Endothelial cell of umbilical vein (primary cell): ENCODE measurements at regions not wholly inside any gene's neighbourhood (a gene's known extent, or its start where the extent isn't known, plus 50 kb on each side); places are given as distances from the start of the nearest gene placed in this dataset.

Source experiments
- BruUV-seq: library from RNA; stranded (reverse); fragments of 400-500 nt; replicated peaks from 2 replicates; lab custom pipeline; 2021; lab: Mats Ljungman, UMichigan
- CTCF ChIA-PET: fragments of 300-600, 350-600 bp; sonication (Branson Sonifier 250); formaldehyde crosslinking; loops from one replicate; lab custom pipeline; 2021; ENCODE audit warnings: antibody characterized with exemption, inconsistent platforms; lab: Charles Lee
- POLR2A ChIA-PET: fragments of 300-600, 350-600 bp; sonication (Branson Sonifier 250); formaldehyde crosslinking; loops from one replicate; lab custom pipeline; 2021; ENCODE audit warnings: antibody characterized with exemption, inconsistent platforms; lab: Charles Lee
- DNase-seq: peaks from one replicate; pipeline ENCODE4 v3.0.0-alpha.2; 2011; ENCODE audit warnings: low read depth, low spot score
- FAIRE-seq: peaks from 2 replicates; lab custom pipeline; 2011; peaks lifted over from hg19 to GRCh38; lab: Jason Lieb, UNC
- H2AFZ ChIP-seq: 2 replicates; pipeline ENCODE4 v1.6.0; 2012; ENCODE audit warnings: low read depth, low read length, control low read depth, inconsistent platforms
- H3K27ac ChIP-seq: 2 replicates; pipeline ENCODE4 v1.5.1; 2011; ENCODE audit warnings: low read depth, mild to moderate bottlenecking, control low read depth, low read length, moderate library complexity; ENCODE audit not compliant: insufficient read depth
- H3K27me3 ChIP-seq, 2 experiments: 2 replicates each; pipeline versions ENCODE4 v1.6.0 to v1.6.1; 2011; ENCODE audit warnings: low read length in 2 of 2, mixed read lengths in 1 of 2; ENCODE audit not compliant: control insufficient read depth in 2 of 2, insufficient read depth in 2 of 2
- H3K36me3 ChIP-seq, 2 experiments: 2 replicates in 1 of 2; 3 replicates in 1 of 2; pipeline ENCODE4 v1.5.1; 2011; ENCODE audit warnings: low read length in 2 of 2, mild to moderate bottlenecking in 1 of 2, moderate library complexity in 1 of 2; ENCODE audit not compliant: control insufficient read depth in 2 of 2, insufficient read depth in 2 of 2; ENCODE audit errors: extremely low read depth in 1 of 2
- H3K4me1 ChIP-seq: 3 replicates; pipeline ENCODE4 v1.5.1; 2011; ENCODE audit warnings: mild to moderate bottlenecking, low read length; ENCODE audit not compliant: control insufficient read depth, insufficient read depth; ENCODE audit errors: extremely low read depth
- H3K4me2 ChIP-seq: 2 replicates; pipeline ENCODE4 v1.6.1; 2011; ENCODE audit warnings: low read length, control low read depth, mixed read lengths; ENCODE audit not compliant: insufficient read depth
- H3K4me3 ChIP-seq, 3 experiments: fragments of 200-600 bp in 1 of 3; sonication (generic), shearing (Covaris generic) in 1 of 3; replicated peaks in 1 of 3; 2 replicates each; pipeline ENCODE4 v1.5.1; 2011 to 2016; ENCODE audit warnings: control low read depth in 3 of 3, low read length in 3 of 3, mild to moderate bottlenecking in 2 of 3, inconsistent platforms in 1 of 3, low read depth in 1 of 3, moderate library complexity in 1 of 3; ENCODE audit not compliant: insufficient read depth in 1 of 3
- H3K79me2 ChIP-seq: 2 replicates; pipeline ENCODE4 v1.6.0; 2012; ENCODE audit warnings: low read length, inconsistent platforms; ENCODE audit not compliant: control insufficient read depth, insufficient read depth
- H3K9ac ChIP-seq: replicated peaks from 2 replicates; pipeline ENCODE3; 2011; ENCODE audit warnings: low read length, control low read depth; ENCODE audit not compliant: insufficient read depth; ENCODE audit errors: extremely low read depth
- H3K9me1 ChIP-seq: replicated peaks from 3 replicates; pipeline ENCODE4 v1.6.0; 2011; ENCODE audit warnings: mild to moderate bottlenecking, low read length; ENCODE audit not compliant: control insufficient read depth, insufficient read depth; ENCODE audit errors: extremely low read depth
- H3K9me3 ChIP-seq: replicated peaks from 2 replicates; pipeline ENCODE4 v1.5.1; 2012; ENCODE audit warnings: low read length, inconsistent platforms; ENCODE audit not compliant: control insufficient read depth, insufficient read depth
- H4K20me1 ChIP-seq: replicated peaks from 2 replicates; pipeline ENCODE3; 2011; ENCODE audit warnings: mild to moderate bottlenecking, low read length; ENCODE audit not compliant: control insufficient read depth, insufficient read depth; ENCODE audit errors: extremely low read depth
- CTCF ChIP-seq, 2 donors: IDR thresholded peaks; 1 replicate in 1 of 2; 2 replicates in 1 of 2; pipeline ENCODE4 v1.5.1; 2011; ENCODE audit warnings: low read length in 2 of 2, mild to moderate bottlenecking in 2 of 2, moderate library complexity in 2 of 2, control low read depth in 1 of 2, inconsistent platforms in 1 of 2, low read depth in 1 of 2; ENCODE audit not compliant: insufficient read depth in 1 of 2; ENCODE audit errors: extremely low read depth in 1 of 2
- EZH2 ChIP-seq: IDR thresholded peaks from 2 replicates; pipeline ENCODE4 v1.6.1; 2012; ENCODE audit warnings: borderline replicate concordance, low read depth, mild to moderate bottlenecking, moderate library complexity, low read length, inconsistent platforms; ENCODE audit not compliant: severe bottlenecking
- FOS ChIP-seq: IDR thresholded peaks from 2 replicates; pipeline ENCODE4 v1.6.1; 2011; ENCODE audit warnings: mild to moderate bottlenecking, low read length, moderate library complexity, borderline replicate concordance; ENCODE audit not compliant: insufficient read depth
- GATA2 ChIP-seq: IDR thresholded peaks from 2 replicates; pipeline ENCODE4 v1.7.0; 2011; ENCODE audit warnings: low read depth, mild to moderate bottlenecking, moderate library complexity, mixed read lengths, low read length; ENCODE audit not compliant: insufficient read length, insufficient read depth
- JUN ChIP-seq: IDR thresholded peaks from 2 replicates; pipeline ENCODE4 v1.6.1; 2011; ENCODE audit warnings: borderline replicate concordance, low read depth; ENCODE audit not compliant: insufficient read length, insufficient read depth
- MAX ChIP-seq: IDR thresholded peaks from 2 replicates; pipeline ENCODE4 v1.6.1; 2011; ENCODE audit not compliant: insufficient read depth, insufficient read length
- MYC ChIP-seq: IDR thresholded peaks from one replicate; pipeline ENCODE4 v1.6.1; 2011; ENCODE audit warnings: mild to moderate bottlenecking, low read depth, low read length
- POLR2A ChIP-seq: IDR thresholded peaks from 2 replicates; pipeline ENCODE4 v1.6.1; 2012; ENCODE audit warnings: low read depth, mild to moderate bottlenecking, control low read depth, low read length
- POLR2AphosphoS5 ChIP-seq: IDR thresholded peaks from 2 replicates; pipeline ENCODE4 v1.6.1; 2012; ENCODE audit warnings: low read depth, mild to moderate bottlenecking, control low read depth, low read length, moderate library complexity; ENCODE audit not compliant: insufficient read depth
- dilution Hi-C: fragments of 300-500 bp; cut with MboI; formaldehyde crosslinking; loops from one replicate; pipeline ENCODE4 v1.15.0; 2019; ENCODE audit warnings: low sequenced_read_pairs; ENCODE audit not compliant: extremely low pct_ligation_motif_present
- intact Hi-C: fragments of 100-400 bp; cut with micrococcal nuclease; formaldehyde crosslinking; loops from one replicate; pipeline ENCODE4 v1.10.0; 2022

GRCh38 chr2:136310797-136311603 is 193.1 kb upstream of the CXCR4 start:
- no peak for TF ChIP-seq FOS
- TF ChIP-seq POLR2A, result no peak
- TF ChIP-seq MAX, result no peak
- no peak for TF ChIP-seq POLR2AphosphoS5
- no peak for TF ChIP-seq MYC
- no peak for TF ChIP-seq JUN
- no peak for TF ChIP-seq EZH2
- TF ChIP-seq CTCF (IDR thresholded peaks at IDR 0.05; ENCODE audit: extremely low read depth in 1 of 2, insufficient read depth in 1 of 2, low read depth in 1 of 2, low read length in 2 of 2), result no peak
- no peak for TF ChIP-seq GATA2
- Histone ChIP-seq H3K27ac (no peak overlapping the region), H3K27me3 (no peaks in the 10 kb centered on the region), H3K9me3 (no peaks in the 10 kb centered on the region), H3K79me2 (no peaks in the 10 kb centered on the region), H4K20me1 (no peaks in the 10 kb centered on the region), H3K9me1 (no peaks in the 10 kb centered on the region), H3K4me3 (no peak overlapping the region), H3K36me3 (no peaks in the 10 kb centered on the region), H3K4me1 (no peaks in the 10 kb centered on the region), H2AFZ (no peak overlapping the region), H3K4me2 (no peak overlapping the region), H3K9ac (no peak overlapping the region)
- dilution Hi-C loops (no loop called here), intact Hi-C loops (no loop called here)
- POLR2A ChIA-PET, result no interaction called here
- CTCF ChIA-PET, result interaction anchor here (1.3 to 1.4 kb wide), 2 partner anchors 8 to 9 kb away, joined by 3 to 5 read pairs; no protein-coding TSS in a partner anchor
- DNase-seq, result no peak
- no TSS peak for BruUV-seq
- FAIRE-seq, result no peak
